ENCODE measurements at regions not wholly inside any gene's neighbourhood (a gene's known extent, or its start where the extent isn't known, plus 50 kb on each side); places are given as distances from the start of the nearest gene placed in this dataset.

GRCh38 chr4:126242679-126243390, 928.1 kb downstream of the FAT4 start:
- no peaks in the 10 kb centered on the region for H3K9me3 ChIP-seq (replicated peaks; ENCODE audit: insufficient read depth, low read length)
- peaks cover 2% of the 10 kb centered on the region; the same call in 1 of the 2 replicates for H3K4me1 ChIP-seq (ENCODE audit: low read length)
- TF ChIP-seq EZH2 (optimal IDR thresholded peaks at IDR 0.05; ENCODE audit: low read depth, low read length) (no peak), EZH2phosphoT487 (IDR thresholded peaks at IDR 0.05; ENCODE audit: low read length) (no peak)
- TF ChIP-seq, protein P1, sequence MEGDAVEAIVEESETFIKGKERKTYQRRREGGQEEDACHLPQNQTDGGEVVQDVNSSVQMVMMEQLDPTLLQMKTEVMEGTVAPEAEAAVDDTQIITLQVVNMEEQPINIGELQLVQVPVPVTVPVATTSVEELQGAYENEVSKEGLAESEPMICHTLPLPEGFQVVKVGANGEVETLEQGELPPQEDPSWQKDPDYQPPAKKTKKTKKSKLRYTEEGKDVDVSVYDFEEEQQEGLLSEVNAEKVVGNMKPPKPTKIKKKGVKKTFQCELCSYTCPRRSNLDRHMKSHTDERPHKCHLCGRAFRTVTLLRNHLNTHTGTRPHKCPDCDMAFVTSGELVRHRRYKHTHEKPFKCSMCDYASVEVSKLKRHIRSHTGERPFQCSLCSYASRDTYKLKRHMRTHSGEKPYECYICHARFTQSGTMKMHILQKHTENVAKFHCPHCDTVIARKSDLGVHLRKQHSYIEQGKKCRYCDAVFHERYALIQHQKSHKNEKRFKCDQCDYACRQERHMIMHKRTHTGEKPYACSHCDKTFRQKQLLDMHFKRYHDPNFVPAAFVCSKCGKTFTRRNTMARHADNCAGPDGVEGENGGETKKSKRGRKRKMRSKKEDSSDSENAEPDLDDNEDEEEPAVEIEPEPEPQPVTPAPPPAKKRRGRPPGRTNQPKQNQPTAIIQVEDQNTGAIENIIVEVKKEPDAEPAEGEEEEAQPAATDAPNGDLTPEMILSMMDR (IDR thresholded peaks at IDR 0.05; ENCODE audit: low read length): no peak
- no peaks in the 10 kb centered on the region for H3K27me3 ChIP-seq (replicated peaks; ENCODE audit: insufficient read depth, low read length)
- no peak overlapping the region for H2AFZ ChIP-seq (ENCODE audit: low read length)
- H3F3A ChIP-seq (ENCODE audit: insufficient read depth, low read length): no peaks in the 10 kb centered on the region
- no peak for DNase-seq
- no peak overlapping the region for H3K27ac ChIP-seq (ENCODE audit: low read length)
- no peaks in the 10 kb centered on the region for H4K20me1 ChIP-seq (ENCODE audit: insufficient read depth, low read length)
- H3K4me2 ChIP-seq (ENCODE audit: low read depth, low read length): no peak overlapping the region
- no peaks in the 10 kb centered on the region for H3K36me3 ChIP-seq (replicated peaks; ENCODE audit: insufficient read depth, low read length)
- H3K79me2 ChIP-seq (ENCODE audit: low read length): no peaks in the 10 kb centered on the region
- no peak overlapping the region for H3K9ac ChIP-seq (ENCODE audit: low read length)
- H3K4me3 ChIP-seq (ENCODE audit: low read length): no peak overlapping the region
- no peaks in the 10 kb centered on the region for H3K9me2 ChIP-seq (replicated peaks; ENCODE audit: insufficient read depth, low read length)

DNA sequence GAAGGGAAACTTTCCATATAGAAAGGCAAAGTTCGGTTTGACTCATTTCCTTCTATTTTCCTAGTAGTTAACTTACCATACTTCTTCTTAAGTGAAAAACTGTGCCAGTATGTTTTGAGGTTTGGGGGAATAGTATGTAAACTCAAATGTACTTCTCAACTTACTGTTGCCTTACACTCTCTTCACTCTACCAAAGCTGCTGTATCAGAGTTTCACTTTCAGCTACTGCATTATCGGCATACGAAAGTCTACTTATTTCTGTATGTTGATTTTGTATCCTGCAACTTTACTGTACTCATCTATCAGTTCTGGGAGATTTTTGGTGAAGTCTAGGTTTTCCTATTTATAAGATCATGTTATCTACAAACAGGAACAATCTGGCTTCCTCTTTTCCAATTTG, 932.7 kb downstream of the FAT4 start:
- Histone ChIP-seq H3K4me3 (ENCODE audit: low read length) (peak overlapping the region; percentile 32; the same call in 1 of the 2 replicates), H2AFZ (ENCODE audit: low read length) (peak overlapping the region; percentile 28), H3K4me1 (ENCODE audit: low read length) (peaks cover 4% of the 10 kb centered on the region; the same call in 1 of the 2 replicates), H3K27ac (ENCODE audit: low read length) (no peak overlapping the region), H3F3A (ENCODE audit: insufficient read depth, low read length) (no peaks in the 10 kb centered on the region), H4K20me1 (ENCODE audit: insufficient read depth, low read length) (no peaks in the 10 kb centered on the region), H3K4me2 (ENCODE audit: low read depth, low read length) (peak overlapping the region; percentile 46), H3K27me3 (replicated peaks; ENCODE audit: insufficient read depth, low read length) (no peaks in the 10 kb centered on the region), H3K79me2 (ENCODE audit: low read length) (no peaks in the 10 kb centered on the region), H3K9me3 (replicated peaks; ENCODE audit: insufficient read depth, low read length) (no peaks in the 10 kb centered on the region), H3K9me2 (replicated peaks; ENCODE audit: insufficient read depth, low read length) (no peaks in the 10 kb centered on the region), H3K9ac (ENCODE audit: low read length) (no peak overlapping the region), H3K36me3 (replicated peaks; ENCODE audit: insufficient read depth, low read length) (no peaks in the 10 kb centered on the region)
- peak; percentile 57 for DNase-seq
- TF ChIP-seq, protein P1 (IDR thresholded peaks at IDR 0.05; ENCODE audit: low read length): no peak
- TF ChIP-seq EZH2 (optimal IDR thresholded peaks at IDR 0.05; ENCODE audit: low read depth, low read length) (no peak), EZH2phosphoT487 (IDR thresholded peaks at IDR 0.05; ENCODE audit: low read length) (no peak)

- H3K4me1 ChIP-seq (ENCODE audit: low read length): peaks cover 4% of the 10 kb centered on the region; the same call in 1 of the 2 replicates
- no peaks in the 10 kb centered on the region for H3K9me3 ChIP-seq (replicated peaks; ENCODE audit: insufficient read depth, low read length)
- no peak for DNase-seq
- H3K4me2 ChIP-seq (ENCODE audit: low read depth, low read length): no peak overlapping the region
- H3K27me3 ChIP-seq (replicated peaks; ENCODE audit: insufficient read depth, low read length): no peaks in the 10 kb centered on the region
- H3K4me3 ChIP-seq (ENCODE audit: low read length): no peak overlapping the region
- H4K20me1 ChIP-seq (ENCODE audit: insufficient read depth, low read length): no peaks in the 10 kb centered on the region
- H2AFZ ChIP-seq (ENCODE audit: low read length): no peak overlapping the region
- H3K9ac ChIP-seq (ENCODE audit: low read length): no peak overlapping the region
- no peak overlapping the region for H3K27ac ChIP-seq (ENCODE audit: low read length)
- TF ChIP-seq, protein P1 (IDR thresholded peaks at IDR 0.05; ENCODE audit: low read length): no peak
- TF ChIP-seq EZH2phosphoT487 (IDR thresholded peaks at IDR 0.05; ENCODE audit: low read length) (no peak), EZH2 (optimal IDR thresholded peaks at IDR 0.05; ENCODE audit: low read depth, low read length) (no peak)
- H3K36me3 ChIP-seq (replicated peaks; ENCODE audit: insufficient read depth, low read length): no peaks in the 10 kb centered on the region
- H3K9me2 ChIP-seq (replicated peaks; ENCODE audit: insufficient read depth, low read length): no peaks in the 10 kb centered on the region
- no peaks in the 10 kb centered on the region for H3F3A ChIP-seq (ENCODE audit: insufficient read depth, low read length)
- H3K79me2 ChIP-seq (ENCODE audit: low read length): no peaks in the 10 kb centered on the region
Observed at GRCh38 chr4:126250006-126250405, 935.3 kb downstream of the FAT4 start.
